Activated CD8-positive, alpha-beta memory T cell treated with anti-CD3 and anti-CD28 coated beads, Interleukin-2, amount 50 U/mL, for 1 hour (primary cell): ENCODE measurements at regions not wholly inside any gene's neighbourhood (a gene's known extent, or its start where the extent isn't known, plus 50 kb on each side); places are given as distances from the start of the nearest gene placed in this dataset.

Source experiments
- DNase-seq: peaks from one replicate; pipeline ENCODE4 v3.0.0-alpha.2; 2020; ENCODE audit errors: extremely low read depth

GRCh38 chr2:133768256-133768655 lies 200.0 kb upstream of the NCKAP5 start:
- DNase-seq: no peak

DNA sequence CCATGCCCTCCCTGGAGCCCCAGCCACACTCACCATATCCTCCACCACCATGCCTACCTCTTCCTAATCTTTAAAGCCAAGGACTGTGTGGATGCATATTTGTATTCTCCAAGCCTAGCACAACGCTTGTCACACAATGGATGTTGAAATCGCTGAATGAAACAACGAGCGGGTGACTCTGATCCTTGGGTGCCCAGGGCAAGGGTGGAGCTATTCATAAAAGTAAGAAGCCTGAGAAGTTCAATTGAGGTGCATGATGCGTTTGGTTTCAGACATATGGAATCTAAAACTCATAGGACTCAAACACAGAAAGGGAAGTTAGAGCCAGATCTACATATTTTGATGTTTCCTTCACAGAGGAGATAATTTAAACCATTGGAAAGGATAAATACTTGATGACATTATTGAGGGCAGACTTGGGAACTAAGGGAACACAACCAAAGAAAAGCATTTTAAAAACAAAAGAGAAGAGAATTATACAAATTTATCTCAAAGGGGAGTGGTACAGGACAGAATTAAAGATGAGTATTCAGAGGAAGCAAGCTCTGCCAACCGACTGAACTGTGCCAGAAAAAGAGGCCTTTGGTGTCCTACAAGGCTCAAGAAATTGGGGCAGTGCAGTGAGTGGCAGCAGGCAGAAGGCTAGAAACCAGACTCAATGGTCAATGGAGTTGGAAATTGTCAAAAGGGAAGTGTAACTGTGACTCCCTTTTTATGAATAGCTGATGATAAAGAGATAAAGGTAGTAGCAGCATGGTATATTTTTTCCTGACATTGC lies 200.6 kb upstream of the NCKAP5 start:
- DNase-seq: no peak

DNA sequence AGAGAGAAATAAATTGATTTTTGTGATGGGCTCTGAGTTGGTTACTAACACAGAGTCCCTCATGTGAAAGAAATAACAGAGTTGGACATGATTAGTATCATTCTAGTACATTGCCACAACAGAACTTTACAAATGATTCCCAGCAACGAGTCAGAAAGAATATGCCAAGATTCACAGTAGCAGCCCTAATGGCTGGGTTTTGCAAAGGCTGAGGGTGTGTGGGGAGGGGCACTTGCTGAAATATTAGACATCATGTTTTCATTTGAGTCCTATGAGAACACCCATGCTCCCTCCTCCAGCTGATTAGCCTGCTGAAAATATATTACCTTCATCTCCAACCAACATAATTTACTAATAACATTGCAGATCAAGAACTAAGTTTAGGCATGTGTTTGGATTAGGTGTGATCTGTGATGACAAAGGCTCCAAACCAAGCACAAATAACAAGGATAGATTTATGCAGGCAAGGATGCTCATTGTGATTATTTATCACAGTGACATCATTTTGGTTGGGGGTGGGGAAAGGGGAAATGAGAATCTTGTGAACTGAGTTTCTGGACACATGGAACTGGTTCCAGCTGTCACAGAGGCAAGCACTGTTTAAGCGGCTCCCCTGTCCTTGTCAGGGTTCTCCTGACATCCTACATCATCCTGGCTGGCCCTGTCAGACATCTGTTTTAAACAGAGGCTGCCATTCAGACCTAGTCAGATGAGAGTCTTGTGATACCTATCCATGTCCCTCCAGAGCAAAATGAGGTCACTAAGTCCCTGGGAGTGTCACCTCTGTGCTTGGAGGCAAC lies 205.8 kb upstream of the NCKAP5 start:
- DNase-seq: no peak

- DNase-seq: no peak
These were observed 206.4 kb upstream of the NCKAP5 start for GRCh38 chr2:133774654-133775015.

DNA sequence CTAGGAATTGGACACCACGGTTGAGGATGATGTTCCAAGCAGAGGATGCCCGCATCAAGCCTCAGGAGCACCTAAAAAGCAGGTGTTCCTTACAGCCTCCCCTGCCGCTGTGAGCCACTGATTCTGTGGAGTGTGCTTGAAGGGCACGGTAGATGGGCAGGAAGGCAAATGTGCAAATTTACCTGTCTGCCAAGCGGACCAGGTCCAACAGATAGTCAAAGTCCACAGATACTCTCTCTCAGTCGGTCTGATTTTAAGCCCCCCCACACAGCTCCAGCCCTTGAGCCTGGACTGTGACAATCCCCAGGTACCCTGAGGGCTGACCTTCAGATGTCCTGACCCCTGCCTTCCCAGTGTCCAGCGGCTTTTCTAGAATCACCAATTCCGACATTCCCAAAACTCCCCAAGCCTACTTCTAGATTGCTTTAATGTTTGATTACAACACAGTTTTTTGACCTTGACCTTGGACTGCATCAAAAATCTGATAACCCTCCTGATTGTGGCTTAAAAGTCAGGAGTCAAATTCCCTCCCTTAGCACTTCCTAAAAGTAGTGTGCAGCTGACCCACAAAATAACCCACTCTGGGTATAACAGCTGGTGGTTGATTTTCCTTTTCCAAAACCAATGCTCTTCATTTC lies 208.8 kb upstream of the NCKAP5 start:
- DNase-seq: no peak

GRCh38 chr2:133777574-133777960 lies 209.3 kb upstream of the NCKAP5 start:
- no peak for DNase-seq

DNA sequence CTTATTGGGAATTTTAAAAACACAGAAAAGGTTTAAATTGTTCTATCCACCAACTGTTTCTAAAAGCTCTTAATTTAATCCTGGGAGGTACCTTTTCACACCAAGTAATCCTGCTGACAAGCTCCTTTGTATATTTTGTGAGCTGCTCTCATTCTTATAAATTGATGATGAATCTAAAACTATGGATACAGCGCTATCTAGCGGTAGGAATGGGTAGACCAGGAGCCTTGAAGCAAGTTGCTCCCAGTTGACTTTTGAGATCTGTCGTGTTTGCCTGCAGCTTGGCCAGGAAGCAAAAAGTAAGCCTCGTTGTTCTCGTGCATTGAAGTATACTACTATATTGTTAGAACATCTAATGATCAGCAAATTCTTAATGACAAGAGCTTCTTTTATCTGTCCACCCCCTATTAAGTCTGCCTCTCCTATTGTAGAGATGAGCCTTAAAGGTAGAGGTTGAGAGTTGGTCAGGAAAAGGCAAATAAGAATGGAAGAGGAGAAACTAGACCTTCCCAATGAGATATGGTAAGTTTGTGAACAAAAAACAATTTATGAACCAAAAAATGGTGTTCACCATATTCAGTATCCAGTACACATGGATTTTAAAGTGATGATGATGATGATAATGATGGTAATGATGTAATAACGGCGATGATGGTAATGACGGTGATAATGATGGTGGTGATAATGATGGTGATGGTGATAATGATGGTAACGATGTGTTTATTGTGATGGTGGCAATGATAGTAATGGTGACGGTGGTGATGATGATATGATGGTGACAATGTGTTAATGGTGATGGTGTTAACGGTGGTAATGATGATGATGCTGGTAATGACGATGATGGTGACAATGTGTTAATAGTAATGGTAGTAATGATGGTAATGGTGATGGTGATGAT lies 212.1 kb upstream of the NCKAP5 start:
- DNase-seq: no peak

DNA sequence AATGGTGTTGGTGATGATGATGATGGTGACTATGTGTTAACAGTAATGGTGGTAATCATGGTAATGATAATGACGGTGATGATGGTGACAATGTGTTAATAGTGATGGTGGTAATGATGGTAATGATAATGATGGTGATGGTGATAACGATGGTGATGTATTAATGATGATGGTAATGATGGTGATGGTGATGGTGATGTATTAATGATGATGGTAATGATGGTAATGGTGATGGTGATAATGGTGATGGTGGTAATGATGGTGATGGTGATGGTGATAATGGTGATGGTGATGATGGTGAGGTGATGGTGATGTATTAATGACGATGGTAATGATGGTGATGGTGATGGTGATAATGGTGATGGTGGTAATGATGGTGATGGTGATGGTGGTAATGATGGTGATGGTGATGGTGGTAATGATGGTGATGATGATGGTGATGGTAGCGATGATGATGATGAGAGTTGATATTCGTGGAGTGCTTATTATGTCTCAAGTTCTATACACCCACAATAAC lies 212.8 kb upstream of the NCKAP5 start:
- DNase-seq: no peak

GRCh38 chr2:133787207-133787606 lies 218.9 kb upstream of the NCKAP5 start:
- DNase-seq: no peak

GRCh38 chr2:133787651-133788050 lies 219.4 kb upstream of the NCKAP5 start:
- DNase-seq: no peak

DNA sequence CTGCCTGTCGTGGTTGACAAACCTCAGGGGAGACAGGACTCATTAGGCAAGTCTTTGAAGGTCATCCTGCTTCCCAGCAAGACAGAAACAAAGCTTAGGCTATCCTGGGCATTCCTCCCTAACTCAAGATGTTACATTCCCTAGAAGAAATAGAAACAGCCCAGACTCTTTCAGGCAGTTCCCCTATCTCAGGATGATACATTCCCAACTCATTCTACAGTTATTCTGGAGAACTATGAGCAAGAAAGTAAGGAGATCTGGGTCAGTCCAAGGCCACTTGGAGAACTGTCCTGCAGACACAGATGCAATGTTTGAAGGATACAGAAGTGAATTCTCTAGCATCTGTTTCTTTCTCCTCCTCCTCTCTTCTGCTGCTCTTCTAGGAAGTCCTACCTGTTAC lies 220.1 kb upstream of the NCKAP5 start:
- no peak for DNase-seq

GRCh38 chr2:133789743-133790142 lies 221.5 kb upstream of the NCKAP5 start:
- no peak for DNase-seq

DNA sequence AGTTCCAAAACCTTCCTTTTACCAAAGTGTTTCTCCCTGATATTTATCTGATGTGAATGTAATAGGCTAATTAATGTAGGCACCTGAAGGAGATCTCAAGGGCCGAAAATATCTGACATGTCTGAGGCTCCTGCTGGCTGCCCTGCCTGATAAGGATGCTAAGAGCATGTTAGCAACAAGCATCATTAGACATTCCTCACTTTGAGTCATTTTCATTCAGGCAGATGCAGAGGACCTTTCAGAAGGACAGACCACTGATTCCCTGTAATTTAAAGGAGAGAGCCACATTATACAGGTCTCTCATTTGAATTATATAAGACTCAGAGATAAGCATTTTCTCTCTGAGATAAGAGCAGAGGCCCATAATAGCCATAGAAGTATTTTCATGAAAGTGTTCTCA lies 222.4 kb upstream of the NCKAP5 start:
- no peak for DNase-seq

DNA sequence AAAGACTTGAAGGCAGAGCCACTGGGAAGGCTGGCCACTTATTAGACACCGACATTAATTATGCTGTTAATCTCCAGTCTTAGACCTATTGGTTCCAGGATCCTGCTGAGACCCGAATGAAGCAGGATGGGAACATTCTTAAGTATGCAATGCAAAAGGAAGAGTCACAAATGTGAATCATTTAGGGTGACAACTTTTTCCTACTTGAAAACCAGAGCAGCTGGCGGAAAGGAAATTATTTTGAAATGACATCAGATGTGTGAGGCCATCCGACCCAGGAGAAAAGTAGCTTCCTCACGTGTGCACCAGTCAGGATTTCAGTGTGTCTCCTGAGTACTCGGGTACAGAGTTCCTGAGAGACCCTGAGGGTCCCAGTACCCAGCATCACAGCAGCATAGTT lies 222.9 kb upstream of the NCKAP5 start:
- DNase-seq: no peak

DNA sequence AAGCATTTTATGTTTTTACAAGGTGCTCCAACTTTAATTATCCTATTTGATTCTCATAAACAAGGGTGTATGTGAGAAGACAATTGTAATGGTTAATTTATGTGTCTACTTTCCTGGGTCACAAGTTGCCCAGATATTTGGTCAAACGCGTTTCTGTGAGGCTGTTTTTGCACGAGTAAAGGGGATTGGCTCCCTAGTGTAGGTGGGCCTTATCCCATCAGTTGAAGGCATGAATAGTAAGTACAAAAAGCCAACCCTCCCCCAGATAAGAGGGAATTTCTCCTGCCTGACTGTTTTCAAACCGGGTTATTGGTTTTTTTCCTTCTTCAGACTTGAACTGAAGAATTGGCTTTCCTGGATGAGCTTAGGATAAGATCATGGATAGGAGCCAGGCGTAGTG lies 224.0 kb upstream of the NCKAP5 start:
- DNase-seq: no peak

DNA sequence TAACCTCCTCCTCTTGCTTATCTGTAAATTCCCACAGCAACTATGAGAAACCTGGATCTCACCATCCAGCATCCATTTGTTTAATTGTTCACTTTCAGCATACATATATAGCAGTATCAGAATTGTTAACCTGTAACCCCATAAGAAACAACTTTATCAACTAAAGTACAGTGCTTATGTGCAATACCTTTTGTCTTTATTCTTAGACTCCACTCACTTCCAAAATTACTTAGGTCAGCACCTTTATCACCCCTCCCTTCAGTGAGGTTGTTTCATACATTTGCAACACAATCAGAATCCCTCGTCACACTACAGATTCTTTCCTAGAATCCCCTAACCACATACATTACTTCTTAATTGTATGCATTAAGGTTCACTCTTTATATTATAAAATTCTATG lies 225.9 kb upstream of the NCKAP5 start:
- DNase-seq: no peak

DNA sequence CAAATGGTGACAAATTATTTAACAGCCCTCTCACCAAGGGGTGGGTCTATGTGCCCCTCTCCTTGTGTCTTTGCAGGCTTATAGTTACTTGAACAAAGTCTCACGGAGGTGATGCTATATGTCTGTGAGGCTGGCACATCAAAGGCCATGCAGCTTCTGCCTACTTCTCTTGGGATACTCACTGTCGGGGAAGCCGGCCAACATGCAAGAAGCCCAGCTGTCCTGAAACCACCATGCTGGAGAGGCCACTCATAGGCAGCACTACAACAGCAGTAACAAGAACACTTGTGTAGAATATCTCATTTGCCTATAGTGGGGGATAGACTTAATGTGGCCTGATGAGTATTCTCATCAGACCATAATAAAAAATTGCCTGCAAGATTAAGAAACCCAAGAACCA lies 233.7 kb upstream of the NCKAP5 start:
- DNase-seq: no peak

DNA sequence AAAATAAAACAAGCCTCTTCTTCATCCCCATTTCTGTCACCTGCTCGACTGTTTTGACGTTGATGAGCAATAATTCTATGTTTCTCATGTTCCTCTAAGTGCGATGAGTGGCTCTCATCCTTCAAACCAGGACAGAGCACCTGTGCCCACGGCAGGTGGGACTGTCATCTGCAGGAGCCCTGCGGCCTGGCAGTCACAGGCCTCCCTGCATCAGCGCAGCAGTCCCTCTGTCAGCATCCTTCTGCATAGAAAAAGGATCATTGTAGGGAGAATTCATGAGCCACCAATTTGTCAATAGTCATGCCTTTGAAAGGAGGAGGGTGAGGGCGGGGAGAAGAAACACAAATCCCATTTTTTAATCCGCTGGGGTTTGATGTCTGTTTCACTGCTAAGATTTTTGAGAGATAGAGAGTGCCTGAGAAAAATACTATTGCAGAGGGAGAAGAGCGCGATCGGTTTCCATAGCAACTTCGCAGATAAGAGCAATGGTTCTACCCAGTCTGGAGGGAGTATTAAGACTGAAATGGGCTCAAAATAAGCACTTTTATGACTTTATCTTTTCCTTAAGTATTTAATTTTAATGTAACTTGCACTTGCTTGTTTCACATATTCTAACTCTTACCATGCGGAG lies 234.3 kb upstream of the NCKAP5 start:
- DNase-seq: no peak

DNA sequence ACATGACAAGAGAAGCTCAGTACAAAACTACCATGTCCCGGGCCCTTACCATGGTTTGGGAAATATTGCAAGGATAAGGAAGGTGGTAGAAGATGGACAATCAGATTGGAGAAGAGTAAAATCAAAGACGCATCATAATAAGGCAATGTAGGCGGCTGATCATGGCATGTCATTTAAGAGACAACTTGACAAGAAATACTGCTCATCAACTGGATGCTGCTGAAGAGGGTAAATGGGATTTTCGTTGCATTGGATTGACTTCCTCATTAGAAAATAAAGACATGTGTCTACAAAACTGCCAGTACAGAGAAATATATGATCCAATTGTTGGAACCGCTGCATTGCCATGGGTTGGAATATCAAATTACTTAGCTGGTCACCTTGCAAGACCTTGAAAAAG lies 238.3 kb upstream of the NCKAP5 start:
- DNase-seq: no peak

DNA sequence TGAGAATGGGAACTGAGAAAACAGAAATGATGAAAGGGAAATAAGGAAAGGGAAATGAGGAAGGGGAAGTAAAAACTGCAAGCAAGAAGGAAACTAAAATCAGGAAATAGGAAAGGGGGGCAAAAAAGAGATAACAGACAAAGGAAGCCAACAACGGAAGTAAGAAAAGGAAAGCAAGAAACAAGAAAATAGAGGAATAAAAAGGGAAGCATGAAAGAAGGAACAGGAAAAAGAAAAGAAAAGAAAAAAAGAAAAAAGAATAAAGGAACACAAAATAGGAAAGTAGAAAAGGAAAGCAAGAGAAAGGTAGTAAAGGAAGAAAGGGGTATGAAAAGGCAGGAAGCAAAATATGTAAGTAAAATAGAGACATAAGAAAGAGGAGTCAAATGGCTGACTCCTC lies 241.2 kb upstream of the NCKAP5 start:
- no peak for DNase-seq

DNA sequence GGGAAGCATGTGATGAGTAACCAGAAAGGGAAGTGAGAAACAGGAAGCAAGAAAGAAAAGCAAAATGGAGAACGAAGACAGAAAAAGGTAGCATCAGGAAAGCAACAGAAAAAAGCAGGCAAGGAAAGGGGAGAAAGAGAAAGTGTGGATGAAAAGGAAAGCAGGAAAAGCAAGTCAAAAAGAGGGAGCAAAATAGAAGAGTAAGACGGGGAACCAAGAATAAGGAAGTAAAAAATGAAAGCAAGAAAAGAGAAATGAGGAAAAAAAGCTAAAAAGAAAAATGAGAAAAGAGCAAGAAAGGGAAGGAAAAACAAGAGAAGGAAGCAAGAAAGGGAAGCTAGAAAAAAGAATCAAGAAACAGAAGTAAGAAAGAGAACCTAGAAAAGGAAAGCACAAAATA lies 242.3 kb upstream of the NCKAP5 start:
- DNase-seq: no peak
